Muscle layer of duodenum (tissue), 2 donors: ENCODE measurements at regions not wholly inside any gene's neighbourhood (a gene's known extent, or its start where the extent isn't known, plus 50 kb on each side); places are given as distances from the start of the nearest gene placed in this dataset.

Experiments used
- H3K27ac ChIP-seq: one replicate; pipeline ENCODE4 v1.7.0; 2013; ENCODE audit warnings: mild to moderate bottlenecking, low read length
- H3K27me3 ChIP-seq: one replicate; pipeline ENCODE4 v1.7.0; 2013; ENCODE audit warnings: low read depth, mild to moderate bottlenecking, control low read depth, low read length
- H3K36me3 ChIP-seq, 2 donors: one replicate each; pipeline ENCODE4 v1.7.0; 2013; ENCODE audit warnings: low read length in 2 of 2, control low read depth in 1 of 2, mild to moderate bottlenecking in 1 of 2; ENCODE audit not compliant: insufficient read depth in 2 of 2, control insufficient read depth in 1 of 2
- H3K4me1 ChIP-seq, 2 donors: one replicate each; pipeline ENCODE4 v1.7.0; 2013; ENCODE audit warnings: low read length in 2 of 2, mild to moderate bottlenecking in 2 of 2, control low read depth in 1 of 2, moderate library complexity in 1 of 2; ENCODE audit not compliant: insufficient read depth in 2 of 2, control insufficient read depth in 1 of 2
- H3K4me3 ChIP-seq, 2 donors: one replicate each; pipeline ENCODE4 v1.7.0; 2013; ENCODE audit warnings: low read length in 2 of 2, low read depth in 1 of 2, mild to moderate bottlenecking in 1 of 2
- H3K9me3 ChIP-seq, 2 donors: one replicate each; pipeline ENCODE4 v1.7.0; 2013; ENCODE audit warnings: low read length in 2 of 2, control low read depth in 1 of 2, mild to moderate bottlenecking in 1 of 2; ENCODE audit not compliant: control insufficient read depth in 1 of 2
- donor health status: healthy.

DNA sequence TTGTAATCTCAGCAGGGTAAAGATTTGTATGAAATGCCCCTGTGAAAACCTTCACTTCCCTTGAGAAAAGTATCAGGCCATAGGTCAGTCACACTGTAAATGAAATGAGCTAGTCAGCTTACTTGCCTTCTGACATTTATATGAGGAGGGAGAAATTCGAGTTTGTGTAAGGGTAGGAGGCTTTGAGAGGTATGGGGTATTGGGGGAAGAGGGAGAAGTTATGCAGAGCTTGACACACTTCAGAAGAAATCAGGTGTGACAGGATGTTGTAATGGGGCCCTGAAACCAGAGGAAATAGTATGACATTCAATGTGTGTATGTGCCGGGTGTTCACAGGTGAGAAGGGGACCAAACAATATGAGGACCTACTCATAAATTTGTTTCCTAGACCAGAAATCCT is 64.2 kb upstream of the CCN6 start:
- no peak overlapping the region for H3K4me3 ChIP-seq
- H3K27ac ChIP-seq: no peak overlapping the region
- no peaks in the 10 kb centered on the region for H3K4me1 ChIP-seq
- no peaks in the 10 kb centered on the region for H3K36me3 ChIP-seq
- H3K9me3 ChIP-seq: no peaks in the 10 kb centered on the region
- no peaks in the 10 kb centered on the region for H3K27me3 ChIP-seq

DNA sequence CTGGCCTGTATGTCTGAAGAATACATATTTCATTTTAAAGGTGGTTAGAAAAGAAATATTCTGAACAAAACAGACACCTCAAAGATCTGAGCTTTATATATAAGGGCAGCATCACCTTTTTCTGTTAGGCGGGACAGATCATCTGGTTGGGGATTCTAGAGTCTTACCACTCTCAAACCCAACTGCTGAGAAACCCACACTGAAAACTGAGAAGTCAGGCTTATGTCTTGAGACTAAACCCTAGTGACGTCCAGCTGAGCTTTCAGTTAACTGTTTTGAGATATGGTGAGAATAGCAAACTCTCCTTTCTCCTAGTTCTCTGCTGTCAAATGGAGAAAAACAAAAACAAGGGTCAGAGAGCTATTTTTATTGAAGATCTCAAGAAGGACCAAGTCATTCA is 63.7 kb upstream of the CCN6 start:
- Histone ChIP-seq H3K36me3 (no peaks in the 10 kb centered on the region), H3K27ac (no peak overlapping the region), H3K4me1 (no peaks in the 10 kb centered on the region), H3K27me3 (no peaks in the 10 kb centered on the region), H3K9me3 (no peaks in the 10 kb centered on the region), H3K4me3 (no peak overlapping the region)

DNA sequence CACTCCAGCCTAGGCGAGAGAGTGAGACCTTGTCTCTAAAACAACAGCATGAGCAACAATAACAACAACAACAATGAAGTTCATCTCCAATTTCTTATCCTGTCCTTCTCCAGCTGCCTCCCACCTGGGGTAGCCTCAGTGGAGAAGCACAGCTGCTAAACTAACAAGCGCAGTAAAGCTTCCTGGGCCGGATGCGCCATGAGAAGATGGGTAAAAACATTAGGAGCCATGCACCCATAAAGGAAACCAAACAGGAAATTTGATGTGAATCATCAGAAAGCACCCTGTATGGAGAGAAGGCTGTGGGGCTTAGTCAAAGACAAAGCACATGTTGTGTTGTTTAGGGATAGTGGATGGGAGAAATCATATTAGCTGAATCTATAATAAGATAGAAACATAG is 61.1 kb upstream of the CCN6 start:
- H3K27me3 ChIP-seq: no peaks in the 10 kb centered on the region

DNA sequence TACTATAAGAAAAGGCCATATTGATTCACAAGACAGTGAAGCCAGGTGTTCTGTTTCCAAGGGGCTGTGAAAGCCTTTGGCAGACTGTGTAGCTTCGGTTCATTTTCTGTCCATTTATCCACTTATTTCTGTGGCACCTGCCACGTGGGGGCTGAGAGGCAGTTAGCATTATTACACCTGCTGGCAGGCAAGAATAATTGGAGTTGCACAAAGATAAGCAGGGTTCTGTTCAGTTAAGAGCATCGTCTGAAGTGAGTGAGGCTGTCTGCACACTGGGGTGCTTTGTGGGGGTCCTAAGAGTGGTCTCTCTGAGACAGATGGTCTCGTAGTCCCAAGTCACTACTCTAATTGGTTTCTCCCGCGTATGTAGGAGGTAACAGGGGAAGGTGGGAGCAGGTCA is 60.6 kb upstream of the CCN6 start:
- H3K4me3 ChIP-seq: no peak overlapping the region
- no peaks in the 10 kb centered on the region for H3K9me3 ChIP-seq
- H3K4me1 ChIP-seq: peaks cover 0 to 6% of the 10 kb centered on the region in 2 donors
- no peak overlapping the region for H3K27ac ChIP-seq
- no peaks in the 10 kb centered on the region for H3K36me3 ChIP-seq
- no peaks in the 10 kb centered on the region for H3K27me3 ChIP-seq

More for the DNA sequence above, 61.1 kb upstream of the CCN6 start:
- Histone ChIP-seq H3K27ac (no peak overlapping the region), H3K4me3 (no peak overlapping the region), H3K4me1 (peaks cover 0 to 6% of the 10 kb centered on the region in 2 donors), H3K36me3 (no peaks in the 10 kb centered on the region), H3K9me3 (no peaks in the 10 kb centered on the region)

DNA sequence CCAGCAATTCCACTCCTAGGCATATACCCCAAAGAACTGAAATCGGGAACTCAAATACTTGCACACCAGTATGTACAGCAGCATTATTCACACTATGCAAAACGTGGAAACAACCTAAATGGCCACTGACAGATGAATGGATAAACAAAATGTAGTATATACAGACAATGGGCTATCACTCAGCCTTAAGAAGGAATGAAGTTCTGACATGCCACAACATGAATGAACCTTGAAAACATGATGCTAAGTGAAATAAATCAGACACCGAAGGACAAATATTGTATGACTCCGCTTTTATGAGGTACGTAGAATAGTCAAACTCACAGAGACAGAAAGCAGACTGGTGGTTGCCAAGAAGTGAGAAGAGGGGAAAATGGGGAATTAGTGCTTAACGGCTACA is 59.1 kb upstream of the CCN6 start:
- Histone ChIP-seq H3K9me3 (no peaks in the 10 kb centered on the region), H3K36me3 (no peaks in the 10 kb centered on the region), H3K4me3 (no peak overlapping the region), H3K27ac (no peak overlapping the region), H3K27me3 (no peaks in the 10 kb centered on the region), H3K4me1 (peaks cover 0 to 6% of the 10 kb centered on the region in 2 donors)

DNA sequence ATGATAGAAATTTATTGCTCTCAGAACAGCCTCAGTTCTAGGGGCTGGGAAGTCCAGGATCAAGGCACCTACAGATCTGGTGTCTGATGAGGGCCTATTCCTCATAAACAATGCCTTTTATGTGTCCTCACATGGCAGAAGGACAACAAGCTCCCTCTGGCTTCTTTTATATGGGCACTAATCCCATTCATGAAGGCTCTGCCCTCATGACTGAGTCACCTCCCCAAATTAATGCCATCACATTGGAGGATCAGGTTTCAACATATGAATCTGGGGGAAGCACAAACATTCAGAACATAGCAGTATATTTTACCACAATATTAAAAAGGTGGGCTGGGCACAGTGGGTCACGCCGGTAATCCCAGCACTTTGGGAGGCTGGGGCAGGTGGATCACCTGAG is 58.5 kb upstream of the CCN6 start:
- Histone ChIP-seq H3K9me3 (no peaks in the 10 kb centered on the region), H3K4me1 (peaks cover 0 to 6% of the 10 kb centered on the region in 2 donors), H3K36me3 (no peaks in the 10 kb centered on the region), H3K27ac (no peak overlapping the region), H3K4me3 (no peak overlapping the region), H3K27me3 (no peaks in the 10 kb centered on the region)

DNA sequence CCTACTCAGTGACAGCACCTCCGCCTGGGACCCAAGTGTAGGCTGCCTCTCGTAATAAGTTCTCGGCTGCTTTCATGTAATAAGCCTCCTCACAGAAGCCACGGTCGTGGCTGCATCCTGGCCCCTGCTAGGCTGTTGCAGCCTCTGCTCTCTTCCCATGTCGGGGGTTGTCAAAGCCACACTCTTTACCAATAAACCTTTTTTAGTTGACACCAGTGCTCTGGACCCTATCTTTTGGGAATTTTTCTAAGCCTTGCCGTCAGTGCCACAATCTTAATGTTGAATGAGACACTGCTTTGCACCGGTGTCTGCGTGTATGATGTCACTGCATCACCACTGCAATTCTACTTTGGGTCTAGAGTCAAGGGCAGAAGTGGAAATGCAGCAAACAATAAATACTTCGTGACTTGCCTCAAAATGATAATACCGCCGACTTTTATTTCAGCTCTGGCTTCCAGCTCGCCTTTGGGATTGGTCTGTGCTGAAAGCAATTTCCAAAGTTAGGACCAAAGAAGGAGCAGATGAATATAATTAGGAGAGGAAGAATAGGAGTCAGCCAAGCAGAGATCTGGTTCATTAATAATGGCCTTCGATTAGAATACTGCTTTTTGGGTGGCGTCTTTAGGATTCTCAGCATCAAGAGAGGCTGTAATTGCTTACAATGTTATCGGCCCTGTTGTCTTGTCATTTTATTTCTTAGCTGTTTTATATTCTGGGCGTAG is 57.6 kb upstream of the CCN6 start:
- no peak overlapping the region for H3K4me3 ChIP-seq
- no peak overlapping the region for H3K27ac ChIP-seq
- H3K27me3 ChIP-seq: no peaks in the 10 kb centered on the region
- H3K9me3 ChIP-seq: no peaks in the 10 kb centered on the region
- no peaks in the 10 kb centered on the region for H3K36me3 ChIP-seq
- H3K4me1 ChIP-seq: peaks cover 0 to 6% of the 10 kb centered on the region in 2 donors

DNA sequence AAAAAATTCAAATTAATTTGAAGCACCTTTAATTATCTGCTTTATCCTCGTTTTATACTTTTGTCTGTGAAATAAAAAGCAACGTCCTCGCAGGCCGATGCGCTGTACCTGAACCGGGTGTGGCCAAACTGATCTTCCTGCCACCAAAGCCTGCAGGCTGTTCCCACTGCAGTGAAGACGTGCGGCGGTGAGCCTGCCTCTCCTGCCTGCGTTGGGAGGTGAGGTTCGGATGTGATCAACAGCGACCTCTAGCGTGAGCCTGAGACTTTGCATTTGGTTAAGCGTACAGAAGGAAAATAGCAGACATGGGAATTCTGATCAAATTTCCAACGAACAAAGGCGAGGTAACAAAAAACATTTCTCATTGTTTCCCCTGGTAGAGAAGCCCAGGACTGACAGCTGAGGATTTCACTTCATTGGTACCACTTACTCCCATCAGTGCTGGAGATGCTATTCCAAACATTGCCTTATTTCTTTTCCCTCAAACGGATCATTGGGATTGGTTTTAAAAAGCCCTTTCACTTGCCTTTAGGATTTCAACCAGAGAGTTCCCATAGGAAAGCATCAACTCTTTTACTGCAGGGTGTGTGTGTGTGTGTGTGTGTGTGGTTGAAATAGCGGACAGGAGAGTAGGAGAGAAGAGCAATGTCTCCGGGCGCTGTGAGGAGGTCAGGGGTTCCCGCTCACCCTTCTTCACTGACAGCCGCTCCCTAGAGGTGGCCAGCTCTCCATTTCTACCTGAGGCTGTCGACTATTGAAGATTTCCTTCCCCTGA is 56.6 kb upstream of the CCN6 start:
- peak overlapping the region in 1 of 2 donors; percentile 12 for H3K4me3 ChIP-seq
- H3K27ac ChIP-seq: no peak overlapping the region
- peaks cover 0 to 6% of the 10 kb centered on the region in 2 donors for H3K4me1 ChIP-seq
- no peaks in the 10 kb centered on the region for H3K36me3 ChIP-seq
- H3K9me3 ChIP-seq: no peaks in the 10 kb centered on the region
- no peaks in the 10 kb centered on the region for H3K27me3 ChIP-seq

DNA sequence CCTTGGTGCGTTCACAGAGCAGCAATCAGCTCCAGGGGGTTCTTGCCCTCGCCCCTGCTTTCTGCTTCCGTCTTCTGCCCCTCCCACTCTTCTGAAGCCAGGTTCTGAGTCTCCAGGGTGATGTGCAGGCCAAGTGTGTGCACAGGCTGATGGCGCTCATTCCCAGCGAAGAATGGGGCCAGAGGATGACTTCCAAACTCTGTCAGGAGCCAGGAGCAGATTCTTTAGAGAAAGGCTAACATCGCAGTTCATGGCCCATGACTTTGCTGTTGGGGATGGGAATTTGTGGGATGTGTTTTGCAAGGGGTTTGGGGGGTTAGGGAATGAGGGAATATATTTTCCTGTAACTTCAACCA is 56.1 kb upstream of the CCN6 start:
- H3K9me3 ChIP-seq: no peaks in the 10 kb centered on the region
- no peak overlapping the region for H3K4me3 ChIP-seq
- H3K27me3 ChIP-seq: no peaks in the 10 kb centered on the region
- H3K36me3 ChIP-seq: no peaks in the 10 kb centered on the region
- peaks cover 0 to 6% of the 10 kb centered on the region in 2 donors for H3K4me1 ChIP-seq
- no peak overlapping the region for H3K27ac ChIP-seq

DNA sequence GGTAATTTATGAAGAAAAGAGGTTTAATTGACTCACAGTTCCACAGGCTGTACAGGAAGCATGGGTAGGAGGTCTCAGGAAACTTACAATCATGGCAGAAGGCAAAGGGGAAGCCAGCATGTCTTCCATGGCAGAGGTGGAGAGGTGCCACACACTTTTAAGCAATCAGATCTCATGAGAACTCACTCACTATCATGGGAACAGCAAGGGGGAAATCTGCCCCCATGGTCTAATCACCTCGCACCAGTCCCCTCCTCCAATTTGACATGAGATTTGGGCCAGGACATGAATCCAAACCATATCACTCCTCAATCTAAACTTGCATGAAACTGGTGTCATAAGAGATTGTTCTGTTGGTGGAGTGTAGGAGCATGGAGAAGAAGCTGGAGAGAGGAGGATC is 51.6 kb upstream of the CCN6 start:
- no peaks in the 10 kb centered on the region for H3K9me3 ChIP-seq
- no peak overlapping the region for H3K4me3 ChIP-seq
- H3K27me3 ChIP-seq: no peaks in the 10 kb centered on the region

More for the DNA sequence above, 51.6 kb upstream of the CCN6 start:
- no peaks in the 10 kb centered on the region for H3K36me3 ChIP-seq
- H3K27ac ChIP-seq: no peak overlapping the region
- H3K4me1 ChIP-seq: peaks cover 0 to 33% of the 10 kb centered on the region in 2 donors
